ENCODE measurements at regions not wholly inside any gene's neighbourhood (a gene's known extent, or its start where the extent isn't known, plus 50 kb on each side); places are given as distances from the start of the nearest gene placed in this dataset.

DNA sequence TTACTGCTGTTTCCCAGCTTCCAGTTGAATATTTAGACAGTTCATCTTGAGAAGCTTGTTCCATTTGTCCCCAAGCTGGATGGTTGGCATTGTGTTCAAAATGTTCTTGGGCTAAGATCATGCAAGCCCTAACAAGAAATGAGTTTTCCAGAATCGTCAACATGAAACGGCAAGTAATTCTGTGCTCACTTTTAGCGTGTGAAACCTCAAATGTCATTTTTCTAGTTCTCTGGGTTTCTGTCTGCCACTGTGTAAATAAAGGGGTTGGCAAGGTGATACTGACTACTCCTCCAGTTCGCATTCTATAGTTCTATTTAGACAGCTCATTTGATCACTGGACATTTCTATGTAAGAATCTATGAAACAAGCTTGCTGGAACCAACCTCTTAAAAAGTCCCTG lies 194.0 kb downstream of the AHR start:
- TF ChIP-seq, protein P1, sequence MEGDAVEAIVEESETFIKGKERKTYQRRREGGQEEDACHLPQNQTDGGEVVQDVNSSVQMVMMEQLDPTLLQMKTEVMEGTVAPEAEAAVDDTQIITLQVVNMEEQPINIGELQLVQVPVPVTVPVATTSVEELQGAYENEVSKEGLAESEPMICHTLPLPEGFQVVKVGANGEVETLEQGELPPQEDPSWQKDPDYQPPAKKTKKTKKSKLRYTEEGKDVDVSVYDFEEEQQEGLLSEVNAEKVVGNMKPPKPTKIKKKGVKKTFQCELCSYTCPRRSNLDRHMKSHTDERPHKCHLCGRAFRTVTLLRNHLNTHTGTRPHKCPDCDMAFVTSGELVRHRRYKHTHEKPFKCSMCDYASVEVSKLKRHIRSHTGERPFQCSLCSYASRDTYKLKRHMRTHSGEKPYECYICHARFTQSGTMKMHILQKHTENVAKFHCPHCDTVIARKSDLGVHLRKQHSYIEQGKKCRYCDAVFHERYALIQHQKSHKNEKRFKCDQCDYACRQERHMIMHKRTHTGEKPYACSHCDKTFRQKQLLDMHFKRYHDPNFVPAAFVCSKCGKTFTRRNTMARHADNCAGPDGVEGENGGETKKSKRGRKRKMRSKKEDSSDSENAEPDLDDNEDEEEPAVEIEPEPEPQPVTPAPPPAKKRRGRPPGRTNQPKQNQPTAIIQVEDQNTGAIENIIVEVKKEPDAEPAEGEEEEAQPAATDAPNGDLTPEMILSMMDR (IDR thresholded peaks at IDR 0.05; ENCODE audit: insufficient read depth, low read length, poor library complexity, severe bottlenecking): no peak
- TF ChIP-seq EZH2phosphoT487 (conservative IDR thresholded peaks at IDR 0.05; ENCODE audit: low read length): no peak
